Immature natural killer cell (primary cell): ENCODE measurements at regions not wholly inside any gene's neighbourhood (a gene's known extent, or its start where the extent isn't known, plus 50 kb on each side); places are given as distances from the start of the nearest gene placed in this dataset.

ENCODE experiments used
- DNase-seq, 3 donors: peaks; one replicate each; pipeline ENCODE4 v3.0.0; 2022; ENCODE audit warnings: mixed read lengths in 1 of 3
- H3K27ac Mint-ChIP-seq, 6 donors: one replicate each; pipeline ENCODE4 v1.8.0; 2020; ENCODE audit warnings: mixed read lengths in 6 of 6, mild to moderate bottlenecking in 5 of 6, inconsistent platforms in 4 of 6, moderate library complexity in 3 of 6
- H3K27me3 Mint-ChIP-seq, 3 donors: one replicate each; pipeline ENCODE4 v1.8.0; 2020 to 2021; ENCODE audit warnings: low read depth in 3 of 3, mild to moderate bottlenecking in 3 of 3, mixed read lengths in 3 of 3, moderate library complexity in 3 of 3, inconsistent platforms in 1 of 3
- H3K36me3 Mint-ChIP-seq, 3 donors: one replicate each; pipeline ENCODE4 v1.8.0; 2020; ENCODE audit warnings: mixed read lengths in 3 of 3, inconsistent platforms in 2 of 3, mild to moderate bottlenecking in 2 of 3
- H3K4me1 Mint-ChIP-seq, 2 donors: one replicate each; pipeline ENCODE4 v1.8.0; 2020; ENCODE audit warnings: inconsistent platforms in 2 of 2, mild to moderate bottlenecking in 2 of 2, mixed read lengths in 2 of 2, moderate library complexity in 1 of 2
- H3K4me3 Mint-ChIP-seq, 5 donors: one replicate each; pipeline ENCODE4 v1.8.0; 2020; ENCODE audit warnings: mild to moderate bottlenecking in 5 of 5, mixed read lengths in 5 of 5, inconsistent platforms in 3 of 5, moderate library complexity in 3 of 5
- H3K9me3 Mint-ChIP-seq, 6 donors: one replicate each; pipeline ENCODE4 v1.8.0; 2020; ENCODE audit warnings: mild to moderate bottlenecking in 6 of 6, mixed read lengths in 6 of 6, inconsistent platforms in 4 of 6, moderate library complexity in 3 of 6

DNA sequence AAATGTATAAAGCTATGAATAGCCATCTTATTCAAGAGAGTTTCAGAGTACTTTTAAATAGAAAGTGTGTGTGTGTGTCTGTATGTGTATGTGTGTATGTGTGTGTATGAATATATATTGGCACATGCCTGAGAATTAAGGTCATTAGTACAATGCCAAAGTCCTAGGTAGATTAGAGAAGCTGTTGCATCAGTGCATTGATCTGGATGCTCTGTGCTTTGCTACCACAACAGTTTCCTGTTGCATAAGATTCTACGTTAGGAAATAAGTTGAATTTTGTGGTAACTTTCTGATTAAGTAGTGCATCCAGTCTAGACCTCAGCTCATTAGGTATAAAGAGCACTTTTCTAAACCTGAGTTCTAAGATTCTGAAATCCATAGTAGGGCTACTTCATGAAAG lies 1102.8 kb upstream of the KLHL29 start:
- Mint-ChIP-seq H3K4me1 (no peaks in the 10 kb centered on the region), H3K4me3 (no peak overlapping the region), H3K36me3 (peaks cover 0 to 3% (median 0%) of the 10 kb centered on the region in 3 donors), H3K9me3 (peaks cover 3 to 49% (median 10%) of the 10 kb centered on the region in 6 donors), H3K27me3 (no peaks in the 10 kb centered on the region), H3K27ac (no peak overlapping the region)
- no peak for DNase-seq

DNA sequence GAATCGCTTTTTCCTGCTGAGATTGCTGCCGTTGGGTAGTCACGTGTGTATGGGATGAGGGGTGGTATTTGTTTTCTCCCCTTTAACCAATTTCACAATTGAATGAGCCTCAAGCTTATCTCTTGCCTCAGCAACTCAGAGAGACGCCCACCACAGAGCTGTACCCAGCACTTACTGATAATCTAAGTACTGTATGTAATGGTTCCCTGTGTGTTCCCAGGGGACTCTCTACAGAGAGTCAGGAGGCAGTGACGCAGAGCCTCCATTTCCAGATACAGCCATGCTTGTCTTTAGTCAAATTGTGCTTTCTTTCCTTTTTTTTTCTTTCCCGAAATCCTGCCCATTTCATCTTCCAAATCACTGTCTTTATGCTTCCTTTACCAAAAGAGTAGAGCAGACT lies 1102.1 kb upstream of the KLHL29 start:
- Mint-ChIP-seq H3K9me3 (peaks cover 3 to 45% (median 10%) of the 10 kb centered on the region in 6 donors), H3K4me1 (no peaks in the 10 kb centered on the region), H3K36me3 (peaks cover 0 to 3% (median 0%) of the 10 kb centered on the region in 3 donors), H3K27me3 (no peaks in the 10 kb centered on the region), H3K4me3 (no peak overlapping the region), H3K27ac (no peak overlapping the region)
- no peak for DNase-seq

DNA sequence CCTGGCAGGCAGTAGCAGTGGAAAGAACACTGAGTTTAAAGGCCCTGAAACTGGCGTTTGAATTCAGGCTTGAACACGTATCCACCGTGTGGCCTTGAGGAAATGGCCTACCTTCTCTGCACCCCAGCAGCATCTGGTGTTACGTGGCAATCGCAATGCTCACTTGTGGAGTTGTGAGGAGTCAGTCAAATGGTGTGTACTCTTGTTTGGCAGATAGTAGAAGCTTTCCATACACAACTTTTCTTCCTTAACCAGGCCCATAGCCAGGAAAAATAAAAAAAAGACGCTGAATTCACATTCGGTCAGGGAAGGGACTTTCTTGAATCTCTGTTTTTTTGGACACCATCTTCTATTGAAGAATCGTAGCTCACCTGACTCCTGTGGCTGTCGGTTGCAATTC lies 1101.5 kb upstream of the KLHL29 start:
- no peaks in the 10 kb centered on the region for H3K4me1 Mint-ChIP-seq
- no peak overlapping the region for H3K4me3 Mint-ChIP-seq
- H3K36me3 Mint-ChIP-seq, result peaks cover 0 to 6% (median 0%) of the 10 kb centered on the region in 3 donors
- DNase-seq, result no peak
- no peak overlapping the region for H3K27ac Mint-ChIP-seq
- H3K9me3 Mint-ChIP-seq, result peaks cover 3 to 41% (median 10%) of the 10 kb centered on the region in 6 donors
- H3K27me3 Mint-ChIP-seq, result no peaks in the 10 kb centered on the region

DNA sequence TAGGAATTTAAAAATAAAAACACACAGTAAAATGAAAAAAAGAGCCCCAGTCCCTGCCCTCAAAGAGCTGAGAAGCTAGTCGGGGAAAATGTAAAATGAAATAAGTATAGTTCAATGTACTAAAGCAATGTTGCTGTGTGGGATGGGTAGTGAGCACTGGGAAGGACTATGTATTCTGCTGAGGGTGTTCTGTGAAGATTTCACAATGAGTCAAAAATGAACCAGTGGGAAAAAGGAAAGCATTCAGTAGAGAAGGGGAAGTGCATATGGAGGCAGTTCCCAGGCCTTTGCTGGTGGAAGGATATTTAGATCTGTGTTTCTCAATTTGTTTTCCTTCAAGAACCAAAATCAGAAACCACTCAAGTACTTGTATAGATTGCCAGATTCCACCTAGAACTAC lies 1094.7 kb upstream of the KLHL29 start:
- Mint-ChIP-seq H3K9me3 (peaks cover 5 to 29% (median 19%) of the 10 kb centered on the region in 6 donors), H3K4me1 (no peaks in the 10 kb centered on the region), H3K27me3 (no peaks in the 10 kb centered on the region), H3K4me3 (no peak overlapping the region), H3K36me3 (peaks cover 0 to 10% (median 0%) of the 10 kb centered on the region in 3 donors), H3K27ac (no peak overlapping the region)
- no peak for DNase-seq

DNA sequence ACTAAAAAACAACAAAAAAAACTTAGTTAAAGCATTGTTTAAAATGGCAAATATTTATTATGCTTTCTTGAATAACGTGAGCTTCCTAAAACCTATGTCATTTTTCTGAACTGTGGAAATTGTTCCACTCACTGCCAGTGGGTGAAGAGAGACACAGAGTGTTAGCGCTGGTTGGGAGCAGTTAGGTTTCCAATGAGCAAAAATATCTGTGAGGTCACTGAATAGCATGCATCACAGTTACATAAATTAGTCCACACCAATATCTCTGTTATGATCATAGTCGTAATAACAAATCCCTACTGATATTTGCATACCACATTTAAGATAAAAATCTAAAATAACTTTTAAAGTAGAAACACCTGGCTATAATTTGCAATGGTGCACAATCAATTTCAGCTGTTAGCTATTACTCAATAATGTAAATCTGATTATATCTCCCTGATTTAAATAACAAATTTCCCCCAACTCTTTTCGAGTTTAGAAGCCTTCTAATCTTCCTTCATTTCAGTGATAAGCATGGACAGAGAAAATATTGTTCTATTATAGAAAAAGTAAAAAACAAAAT lies 1094.0 kb upstream of the KLHL29 start:
- no peak for DNase-seq
- Mint-ChIP-seq H3K4me3 (no peak overlapping the region), H3K9me3 (peaks cover 5 to 26% (median 20%) of the 10 kb centered on the region in 6 donors), H3K27me3 (no peaks in the 10 kb centered on the region), H3K4me1 (no peaks in the 10 kb centered on the region), H3K27ac (no peak overlapping the region), H3K36me3 (peaks cover 0 to 10% (median 0%) of the 10 kb centered on the region in 3 donors)

DNA sequence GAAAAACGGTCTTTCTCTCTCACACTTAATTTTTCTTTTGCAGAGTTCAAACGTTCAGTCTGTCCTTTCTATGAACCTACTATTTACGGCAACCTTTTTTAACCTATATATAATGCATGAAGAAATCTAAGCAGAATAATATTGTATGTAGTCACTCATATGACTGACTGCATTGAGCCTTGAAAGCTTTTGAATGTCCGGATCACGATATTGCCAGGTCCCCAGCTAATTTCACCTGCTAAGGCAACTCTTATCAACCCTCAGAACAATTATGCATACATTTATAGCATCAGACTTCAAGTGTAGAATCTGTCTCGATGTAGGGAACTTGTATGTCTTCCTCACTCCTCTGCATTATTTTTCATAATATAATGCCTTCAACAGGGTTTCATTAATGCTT lies 1083.8 kb upstream of the KLHL29 start:
- DNase-seq, result no peak
- Mint-ChIP-seq H3K4me1 (no peaks in the 10 kb centered on the region), H3K4me3 (no peak overlapping the region), H3K27ac (no peak overlapping the region), H3K9me3 (peaks cover 0 to 42% (median 21%) of the 10 kb centered on the region in 6 donors), H3K27me3 (peaks cover 0 to 2% (median 0%) of the 10 kb centered on the region in 3 donors), H3K36me3 (no peaks in the 10 kb centered on the region)

DNA sequence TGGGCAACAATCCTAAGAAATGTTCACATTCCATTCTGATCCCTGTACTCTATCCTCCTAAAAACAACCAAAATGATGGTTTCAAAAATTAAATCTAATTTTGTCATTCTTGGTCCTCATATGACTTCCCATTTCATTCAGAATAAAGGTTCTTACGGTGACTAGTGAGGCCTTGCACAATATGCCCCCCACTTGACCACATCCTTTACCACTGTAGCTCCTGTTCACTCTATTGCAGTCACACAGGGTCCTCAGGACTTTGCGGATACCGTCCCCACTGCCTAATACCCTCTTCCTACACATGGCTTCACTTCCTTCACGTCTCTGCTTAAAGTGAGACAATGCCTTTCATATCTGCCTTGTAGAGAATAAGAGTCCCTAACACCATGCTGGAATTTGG lies 1058.7 kb upstream of the KLHL29 start:
- H3K4me3 Mint-ChIP-seq, result no peak overlapping the region
- peaks cover 1 to 32% (median 18%) of the 10 kb centered on the region in 6 donors for H3K9me3 Mint-ChIP-seq
- no peak for DNase-seq
- no peak overlapping the region for H3K27ac Mint-ChIP-seq
- H3K4me1 Mint-ChIP-seq, result no peaks in the 10 kb centered on the region
- no peaks in the 10 kb centered on the region for H3K27me3 Mint-ChIP-seq
- H3K36me3 Mint-ChIP-seq, result no peaks in the 10 kb centered on the region

DNA sequence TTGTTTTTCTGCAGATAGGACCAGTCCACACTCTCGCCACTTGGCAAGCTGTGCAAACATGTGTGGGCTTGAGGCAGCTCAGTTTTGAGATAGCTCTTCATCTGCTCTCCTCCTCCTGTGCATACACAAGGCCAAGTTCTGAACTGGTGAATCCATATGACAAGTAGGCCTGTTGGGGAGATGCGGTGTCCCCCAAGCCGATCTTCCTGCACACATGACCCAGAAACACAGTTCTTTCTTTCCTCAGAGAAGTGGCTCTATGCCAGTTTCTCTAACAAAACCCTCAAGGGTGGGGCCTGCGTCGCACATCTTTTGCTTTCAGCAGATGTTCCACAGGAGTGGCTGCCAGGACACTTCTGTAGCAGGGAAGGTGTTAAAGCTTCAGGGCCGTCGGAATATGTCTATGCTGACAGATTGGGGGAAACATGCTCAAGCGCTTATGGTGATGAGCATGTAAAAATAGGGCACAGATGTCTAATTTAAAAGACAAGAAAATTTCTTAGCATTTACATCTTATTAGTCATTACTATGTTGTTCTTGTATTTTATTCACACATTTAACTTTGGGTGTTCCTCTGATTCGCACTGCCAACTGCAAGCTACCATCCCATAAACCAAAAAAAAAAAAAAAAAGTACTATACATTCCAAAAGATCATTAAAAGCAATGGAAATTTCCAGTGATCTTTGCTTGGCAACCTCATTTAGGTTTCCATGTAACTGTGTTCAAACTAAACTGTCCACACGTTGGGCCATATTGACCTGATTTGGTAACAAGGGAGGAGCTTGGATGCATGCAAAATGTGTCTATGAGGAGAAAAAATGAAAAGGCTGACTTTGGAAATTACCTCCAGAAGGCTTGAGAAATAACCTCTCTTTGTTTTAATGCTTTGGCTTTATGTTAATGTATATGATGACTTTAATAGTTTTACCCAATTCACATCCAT lies 1055.5 kb upstream of the KLHL29 start:
- H3K27me3 Mint-ChIP-seq, result no peaks in the 10 kb centered on the region
- no peaks in the 10 kb centered on the region for H3K36me3 Mint-ChIP-seq
- H3K4me3 Mint-ChIP-seq, result no peak overlapping the region
- H3K4me1 Mint-ChIP-seq, result no peaks in the 10 kb centered on the region
- H3K9me3 Mint-ChIP-seq, result peaks cover 2 to 36% (median 16%) of the 10 kb centered on the region in 6 donors
- no peak for DNase-seq
- no peak overlapping the region for H3K27ac Mint-ChIP-seq

DNA sequence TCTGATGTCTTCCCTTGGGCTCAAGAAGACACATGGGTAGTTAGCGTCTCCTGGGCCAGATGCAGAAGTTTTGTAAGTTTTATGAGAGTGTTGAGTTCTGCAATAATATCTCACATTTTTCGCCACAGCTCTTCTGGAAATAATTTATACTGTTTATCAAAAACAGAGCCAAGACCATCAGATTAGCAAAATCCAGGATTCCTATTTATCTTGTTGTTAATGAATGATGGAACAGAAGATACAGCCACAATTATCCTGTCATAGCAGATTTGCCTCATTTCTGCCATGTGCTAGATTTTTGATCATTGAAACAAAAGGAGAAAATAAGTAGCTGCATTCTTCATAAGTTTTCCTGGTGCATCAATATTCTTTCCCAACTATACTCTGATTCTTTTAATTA lies 1048.6 kb upstream of the KLHL29 start:
- Mint-ChIP-seq H3K4me3 (no peak overlapping the region), H3K36me3 (no peaks in the 10 kb centered on the region), H3K4me1 (no peaks in the 10 kb centered on the region), H3K27me3 (peaks cover 0 to 3% (median 0%) of the 10 kb centered on the region in 3 donors), H3K9me3 (peaks cover 12 to 44% (median 18%) of the 10 kb centered on the region in 6 donors), H3K27ac (no peak overlapping the region)
- DNase-seq, result no peak

DNA sequence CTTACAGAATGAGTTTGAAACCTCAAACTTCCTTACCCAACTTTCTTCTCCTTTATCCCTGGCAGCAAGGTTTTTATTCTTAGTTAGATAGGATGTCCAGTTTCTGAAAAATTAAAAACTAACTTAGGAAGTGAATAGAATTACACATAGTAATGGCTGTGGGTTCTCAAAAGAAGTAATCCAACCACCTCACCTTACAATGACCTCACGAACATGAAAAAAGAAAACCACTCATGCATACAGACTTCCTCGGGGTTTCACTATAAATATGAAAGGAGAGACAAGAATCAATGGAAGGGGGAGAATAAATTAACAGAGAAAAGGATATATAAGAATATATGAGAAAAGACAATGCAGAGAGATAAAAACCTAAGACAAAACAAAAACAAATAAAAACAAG lies 1044.3 kb upstream of the KLHL29 start:
- peaks cover 0 to 4% (median 3%) of the 10 kb centered on the region in 3 donors for H3K36me3 Mint-ChIP-seq
- peaks cover 0 to 2% (median 0%) of the 10 kb centered on the region in 3 donors for H3K27me3 Mint-ChIP-seq
- H3K27ac Mint-ChIP-seq, result no peak overlapping the region
- H3K9me3 Mint-ChIP-seq, result peaks cover 9 to 43% (median 20%) of the 10 kb centered on the region in 6 donors
- no peak for DNase-seq
- H3K4me1 Mint-ChIP-seq, result no peaks in the 10 kb centered on the region
- no peak overlapping the region for H3K4me3 Mint-ChIP-seq

DNA sequence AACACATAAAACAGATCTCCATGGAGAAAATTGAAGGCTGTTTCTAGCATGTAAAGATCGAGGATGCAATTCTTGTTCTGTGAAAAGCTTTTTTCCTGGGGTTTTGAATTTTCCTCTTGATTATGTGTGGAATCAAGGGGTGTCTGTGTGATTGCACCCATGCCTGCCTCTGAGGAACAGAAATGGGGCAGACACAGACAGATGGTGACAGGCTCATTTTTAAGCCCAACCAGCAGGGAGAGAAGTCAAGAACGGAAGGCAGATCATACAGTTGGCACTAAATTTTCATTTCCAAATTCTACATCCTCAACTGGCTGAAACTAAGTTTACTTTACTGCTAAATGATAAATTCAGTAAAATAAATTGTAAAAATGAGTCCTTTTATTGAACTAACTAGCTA lies 1037.7 kb upstream of the KLHL29 start:
- no peak overlapping the region for H3K27ac Mint-ChIP-seq
- H3K36me3 Mint-ChIP-seq, result no peaks in the 10 kb centered on the region
- H3K4me1 Mint-ChIP-seq, result no peaks in the 10 kb centered on the region
- H3K9me3 Mint-ChIP-seq, result peaks cover 5 to 38% (median 21%) of the 10 kb centered on the region in 6 donors
- DNase-seq, result no peak
- no peaks in the 10 kb centered on the region for H3K27me3 Mint-ChIP-seq
- H3K4me3 Mint-ChIP-seq, result no peak overlapping the region

DNA sequence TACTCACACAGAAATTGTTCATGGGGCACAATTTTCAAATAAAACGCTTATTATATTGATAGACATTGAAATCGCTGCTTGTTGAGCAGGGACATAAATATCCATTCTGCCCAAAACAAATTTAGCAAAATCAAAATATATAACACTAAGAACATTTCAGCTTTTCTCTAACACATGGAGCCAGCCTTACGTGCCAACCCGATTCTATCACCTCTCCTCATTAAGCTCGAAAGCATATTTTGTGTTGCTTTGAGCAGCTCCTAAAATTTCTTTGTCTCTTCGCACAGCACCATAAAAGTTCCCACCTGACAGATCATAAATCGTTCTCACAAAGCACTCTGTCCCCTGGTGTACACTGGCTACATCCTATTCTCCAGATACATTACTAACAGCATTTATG lies 1034.4 kb upstream of the KLHL29 start:
- no peak overlapping the region for H3K27ac Mint-ChIP-seq
- peaks cover 4 to 31% (median 19%) of the 10 kb centered on the region in 6 donors for H3K9me3 Mint-ChIP-seq
- H3K27me3 Mint-ChIP-seq, result peaks cover 0 to 2% (median 0%) of the 10 kb centered on the region in 3 donors
- no peak overlapping the region for H3K4me3 Mint-ChIP-seq
- no peaks in the 10 kb centered on the region for H3K4me1 Mint-ChIP-seq
- DNase-seq, result no peak
- peaks cover 0 to under 1% (median 0%) of the 10 kb centered on the region in 3 donors for H3K36me3 Mint-ChIP-seq

DNA sequence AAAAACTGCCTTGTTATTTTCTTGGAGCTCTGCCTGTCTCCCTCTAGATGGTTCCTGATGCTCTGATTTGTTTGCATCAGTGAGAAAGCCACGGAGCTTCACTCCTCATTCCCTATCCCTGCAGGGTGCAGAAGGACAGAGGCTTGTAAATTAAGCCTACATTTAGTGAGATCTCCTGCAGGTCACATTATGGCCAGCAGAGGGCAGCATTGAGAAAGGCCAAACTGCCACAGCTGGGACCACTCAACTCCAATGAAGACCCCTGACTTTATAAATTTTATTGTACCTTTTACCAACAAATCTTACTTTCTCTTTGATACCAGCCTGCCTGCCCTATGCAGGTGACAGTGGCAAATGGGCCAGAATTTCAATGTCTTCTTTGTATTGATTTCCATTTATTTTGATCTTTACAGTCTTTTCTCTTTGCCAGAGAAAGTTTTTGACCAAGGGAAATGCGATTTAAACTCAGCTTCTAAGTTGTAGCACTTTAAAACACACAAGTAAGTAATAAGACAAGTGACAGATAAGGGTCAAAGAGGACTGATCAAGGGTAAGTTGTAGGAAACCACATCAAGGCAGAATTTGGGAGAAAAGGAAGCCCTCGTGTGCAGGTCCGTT lies 1029.1 kb upstream of the KLHL29 start:
- H3K9me3 Mint-ChIP-seq, result peaks cover 1 to 44% (median 11%) of the 10 kb centered on the region in 6 donors

More for the DNA sequence above, 1029.1 kb upstream of the KLHL29 start:
- DNase-seq, result no peak
- H3K4me1 Mint-ChIP-seq, result no peaks in the 10 kb centered on the region
- H3K27me3 Mint-ChIP-seq, result peaks cover 0 to 3% (median 0%) of the 10 kb centered on the region in 3 donors
- no peak overlapping the region for H3K27ac Mint-ChIP-seq
- peaks cover 0 to 4% (median 0%) of the 10 kb centered on the region in 3 donors for H3K36me3 Mint-ChIP-seq
- no peak overlapping the region for H3K4me3 Mint-ChIP-seq
